Keratinocyte (primary cell): ENCODE measurements at regions not wholly inside any gene's neighbourhood (a gene's known extent, or its start where the extent isn't known, plus 50 kb on each side); places are given as distances from the start of the nearest gene placed in this dataset.

Experiments used
- CTCF ChIP-seq, 3 experiments: IDR thresholded peaks in 1 of 3; conservative IDR thresholded peaks in 1 of 3; optimal IDR thresholded peaks in 1 of 3; 2 replicates in 2 of 3; 3 replicates in 1 of 3; pipeline versions ENCODE3 to v1.5.1; 2011; ENCODE audit warnings: low read length in 3 of 3, mild to moderate bottlenecking in 3 of 3, moderate library complexity in 2 of 3, control low read depth in 1 of 3, inconsistent platforms in 1 of 3; ENCODE audit not compliant: insufficient read depth in 2 of 3; ENCODE audit errors: extremely low read depth in 1 of 3
- EZH2 ChIP-seq: IDR thresholded peaks from one replicate; pipeline ENCODE4 v1.6.1; 2012; ENCODE audit warnings: inconsistent platforms, mild to moderate bottlenecking, low read length, moderate library complexity

GRCh38 chr20:40808936-40809335 lies 119.9 kb upstream of the MAFB start:
- no peak for TF ChIP-seq CTCF (optimal IDR thresholded peaks at IDR 0.05 in 1 of 3, IDR thresholded peaks at IDR 0.05 in 1 of 3, conservative IDR thresholded peaks at IDR 0.05 in 1 of 3; ENCODE audit: extremely low read depth in 1 of 3, insufficient read depth in 2 of 3, low read length in 3 of 3)
- no peak for TF ChIP-seq EZH2
